ENCODE measurements at regions not wholly inside any gene's neighbourhood (a gene's known extent, or its start where the extent isn't known, plus 50 kb on each side); places are given as distances from the start of the nearest gene placed in this dataset.

- no peak for TF ChIP-seq POLR2A (IDR thresholded peaks at IDR 0.05; ENCODE audit: low read depth, low read length)
- TF ChIP-seq NFYA (IDR thresholded peaks at IDR 0.05; ENCODE audit: borderline replicate concordance, low read depth, low read length) = no peak
- TF ChIP-seq POLR2AphosphoS5 (IDR thresholded peaks at IDR 0.05; ENCODE audit: low read length) = no peak
- TF ChIP-seq KDM1A (IDR thresholded peaks at IDR 0.05; ENCODE audit: borderline replicate concordance) = no peak
- no peak for TF ChIP-seq CEBPB (IDR thresholded peaks at IDR 0.05; ENCODE audit: borderline replicate concordance in 1 of 2, low read depth in 2 of 2, low read length in 2 of 2)
- no peak for TF ChIP-seq TBL1XR1 (IDR thresholded peaks at IDR 0.05; ENCODE audit: low read depth, low read length)
- TF ChIP-seq, protein P1, sequence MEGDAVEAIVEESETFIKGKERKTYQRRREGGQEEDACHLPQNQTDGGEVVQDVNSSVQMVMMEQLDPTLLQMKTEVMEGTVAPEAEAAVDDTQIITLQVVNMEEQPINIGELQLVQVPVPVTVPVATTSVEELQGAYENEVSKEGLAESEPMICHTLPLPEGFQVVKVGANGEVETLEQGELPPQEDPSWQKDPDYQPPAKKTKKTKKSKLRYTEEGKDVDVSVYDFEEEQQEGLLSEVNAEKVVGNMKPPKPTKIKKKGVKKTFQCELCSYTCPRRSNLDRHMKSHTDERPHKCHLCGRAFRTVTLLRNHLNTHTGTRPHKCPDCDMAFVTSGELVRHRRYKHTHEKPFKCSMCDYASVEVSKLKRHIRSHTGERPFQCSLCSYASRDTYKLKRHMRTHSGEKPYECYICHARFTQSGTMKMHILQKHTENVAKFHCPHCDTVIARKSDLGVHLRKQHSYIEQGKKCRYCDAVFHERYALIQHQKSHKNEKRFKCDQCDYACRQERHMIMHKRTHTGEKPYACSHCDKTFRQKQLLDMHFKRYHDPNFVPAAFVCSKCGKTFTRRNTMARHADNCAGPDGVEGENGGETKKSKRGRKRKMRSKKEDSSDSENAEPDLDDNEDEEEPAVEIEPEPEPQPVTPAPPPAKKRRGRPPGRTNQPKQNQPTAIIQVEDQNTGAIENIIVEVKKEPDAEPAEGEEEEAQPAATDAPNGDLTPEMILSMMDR (IDR thresholded peaks at IDR 0.05 in 2 of 3, conservative IDR thresholded peaks at IDR 0.05 in 1 of 3; ENCODE audit: control insufficient read depth in 2 of 3, extremely low read depth in 1 of 3, insufficient read depth in 1 of 3, low read depth in 3 of 3, low read length in 3 of 3) = no peak
- TF ChIP-seq TCF3 (IDR thresholded peaks at IDR 0.05; ENCODE audit: borderline replicate concordance, insufficient read depth, low read depth, low read length) = no peak
- TF ChIP-seq, protein P2, sequence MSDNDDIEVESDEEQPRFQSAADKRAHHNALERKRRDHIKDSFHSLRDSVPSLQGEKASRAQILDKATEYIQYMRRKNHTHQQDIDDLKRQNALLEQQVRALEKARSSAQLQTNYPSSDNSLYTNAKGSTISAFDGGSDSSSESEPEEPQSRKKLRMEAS (IDR thresholded peaks at IDR 0.05; ENCODE audit: low read depth, low read length) = no peak
Measured at GRCh38 chr2:3108105-3108504, 269.5 kb downstream of the EIPR1 start.

Data from GM12878 (cell line).